ENCODE measurements at regions not wholly inside any gene's neighbourhood (a gene's known extent, or its start where the extent isn't known, plus 50 kb on each side); places are given as distances from the start of the nearest gene placed in this dataset.
"Not testable (repeated sequence)": the region's sequence is repeated elsewhere in the genome, so short reads cannot be mapped to it uniquely, and the experiment has no call there.

DNA sequence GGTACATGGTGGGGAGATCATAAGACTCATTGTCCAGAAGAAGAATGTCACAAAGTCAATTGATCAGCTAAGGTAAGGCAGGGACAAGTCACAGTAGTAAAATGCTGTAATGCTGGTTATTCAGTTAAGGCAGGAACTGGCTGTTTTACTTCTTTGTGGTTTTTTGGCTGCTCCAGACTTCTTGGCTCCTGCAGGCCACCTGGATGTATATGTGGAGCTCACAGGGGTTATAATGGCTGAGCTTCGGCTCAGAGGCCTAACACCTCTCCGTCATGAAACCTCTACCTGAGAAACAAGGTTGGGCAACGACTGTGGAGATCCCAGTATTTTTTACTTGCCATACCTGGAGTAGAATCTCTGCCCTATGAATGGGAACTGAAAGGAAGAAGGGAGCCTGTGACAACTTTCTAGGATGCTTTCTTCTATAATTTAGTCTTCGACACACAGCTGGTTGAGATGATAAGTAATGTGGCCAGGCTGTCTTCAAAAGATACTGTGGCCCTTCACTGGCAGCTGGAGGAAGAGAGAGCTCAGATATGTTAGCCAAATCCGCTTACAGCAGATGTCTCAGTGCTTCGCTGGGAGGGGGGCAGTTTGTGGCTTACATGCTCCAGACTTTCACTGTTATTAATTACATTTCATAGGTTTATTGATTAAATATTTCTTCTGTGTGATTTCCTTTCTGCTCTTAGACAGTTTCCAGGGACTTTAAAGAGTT, 887.8 kb downstream of the IGSF11 start:
- no peak for DNase-seq
- Histone ChIP-seq H3K9me3 (no peaks in the 10 kb centered on the region), H3K27ac (no peak overlapping the region), H3K27me3 (no peaks in the 10 kb centered on the region), H3K4me1 (no peaks in the 10 kb centered on the region), H3K4me3 (no peak overlapping the region), H3K36me3 (no peaks in the 10 kb centered on the region)
- TF ChIP-seq POLR2A (IDR thresholded peaks at IDR 0.05) (no peak), CTCF (IDR thresholded peaks at IDR 0.05) (no peak)

DNA sequence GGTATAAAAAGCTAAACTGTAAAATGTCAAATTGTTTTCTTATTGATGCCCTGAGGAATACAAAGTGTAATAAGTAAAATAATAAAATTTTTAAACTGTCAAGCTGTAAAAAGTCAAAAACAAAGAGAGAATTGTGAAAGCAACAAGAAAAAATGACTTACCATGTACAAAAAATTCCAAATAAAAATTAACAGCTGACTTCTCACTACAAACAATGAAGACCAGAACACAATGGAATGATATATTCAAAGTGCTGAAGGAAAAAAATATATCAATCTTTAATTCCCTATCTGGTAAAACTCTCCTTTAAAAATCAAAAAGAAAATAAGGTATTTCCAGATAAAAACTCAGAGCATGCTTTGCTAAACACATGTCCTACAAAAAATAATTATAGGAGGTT, 883.5 kb downstream of the IGSF11 start:
- TF ChIP-seq POLR2A (IDR thresholded peaks at IDR 0.05) (no peak), CTCF (IDR thresholded peaks at IDR 0.05) (no peak)
- Histone ChIP-seq H3K27me3 (no peaks in the 10 kb centered on the region), H3K27ac (no peak overlapping the region), H3K4me3 (no peak overlapping the region), H3K9me3 (no peaks in the 10 kb centered on the region), H3K4me1 (no peaks in the 10 kb centered on the region), H3K36me3 (no peaks in the 10 kb centered on the region)
- DNase-seq: no peak

- not testable (repeated sequence) for H3K27me3 ChIP-seq, H3K9me3 ChIP-seq, H3K4me1 ChIP-seq, H3K4me3 ChIP-seq, H3K36me3 ChIP-seq, H3K27ac ChIP-seq, DNase-seq
Measured at GRCh38 chr3:118162627-118163588, 871.7 kb downstream of the IGSF11 start.

- Histone ChIP-seq H3K27ac (no peak overlapping the region), H3K4me1 (no peaks in the 10 kb centered on the region), H3K9me3 (no peaks in the 10 kb centered on the region), H3K27me3 (no peaks in the 10 kb centered on the region), H3K4me3 (no peak overlapping the region), H3K36me3 (no peaks in the 10 kb centered on the region)
- DNase-seq: no peak
- TF ChIP-seq POLR2A (IDR thresholded peaks at IDR 0.05) (no peak), CTCF (IDR thresholded peaks at IDR 0.05) (no peak)
Measured at GRCh38 chr3:118165413-118165812, 869.2 kb downstream of the IGSF11 start.

DNA sequence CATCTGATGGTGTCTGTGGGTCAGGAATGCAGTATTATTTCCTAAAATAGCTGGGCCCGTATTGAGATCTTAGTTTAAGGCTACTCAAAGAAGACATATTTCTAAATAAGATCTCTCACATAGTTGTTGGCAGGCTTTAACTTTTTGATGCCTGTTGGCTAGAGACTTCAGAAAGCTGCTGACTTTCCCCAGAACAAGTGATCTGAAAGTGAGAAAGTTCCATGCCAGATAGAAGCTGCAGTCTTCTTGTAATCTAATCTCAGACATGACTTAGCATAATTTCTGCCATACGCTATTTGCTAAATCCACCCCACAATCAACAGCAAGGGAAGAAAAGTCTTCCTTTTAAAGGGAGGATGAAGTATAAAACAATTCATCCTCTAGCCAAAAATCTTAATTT, 867.1 kb downstream of the IGSF11 start:
- H3K27me3 ChIP-seq: no peaks in the 10 kb centered on the region
- H3K36me3 ChIP-seq: no peaks in the 10 kb centered on the region
- H3K27ac ChIP-seq: no peak overlapping the region
- H3K4me1 ChIP-seq: no peaks in the 10 kb centered on the region
- no peak for DNase-seq
- H3K9me3 ChIP-seq: no peaks in the 10 kb centered on the region
- TF ChIP-seq POLR2A (IDR thresholded peaks at IDR 0.05) (no peak), CTCF (IDR thresholded peaks at IDR 0.05) (no peak)
- H3K4me3 ChIP-seq: no peak overlapping the region

DNA sequence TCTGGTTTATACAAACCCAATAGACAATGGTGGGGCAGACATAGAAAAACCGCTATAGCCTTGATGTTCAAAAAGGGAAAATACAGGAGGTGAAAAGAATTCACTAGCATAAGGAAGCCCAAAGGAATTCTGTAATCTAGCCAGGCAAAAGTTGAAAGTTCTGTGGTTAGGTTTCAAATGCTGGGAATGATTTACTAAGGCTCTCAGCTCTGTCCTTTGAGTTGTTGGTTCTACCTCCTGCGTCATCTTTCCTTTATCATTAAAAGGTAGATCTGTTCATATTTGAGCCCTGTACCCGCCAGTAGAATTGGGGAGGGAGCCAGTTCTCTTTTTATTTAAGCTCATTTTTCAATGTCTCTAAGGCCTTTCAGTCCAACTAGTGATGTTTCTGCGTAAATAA, 866.5 kb downstream of the IGSF11 start:
- H3K27ac ChIP-seq: no peak overlapping the region
- H3K27me3 ChIP-seq: no peaks in the 10 kb centered on the region
- no peaks in the 10 kb centered on the region for H3K9me3 ChIP-seq
- no peak for DNase-seq
- no peaks in the 10 kb centered on the region for H3K4me1 ChIP-seq
- H3K4me3 ChIP-seq: no peak overlapping the region
- TF ChIP-seq POLR2A (IDR thresholded peaks at IDR 0.05) (no peak), CTCF (IDR thresholded peaks at IDR 0.05) (no peak)
- H3K36me3 ChIP-seq: no peaks in the 10 kb centered on the region

Measured in Peyer's patch (tissue), 4 donors.